ENCODE measurements at regions not wholly inside any gene's neighbourhood (a gene's known extent, or its start where the extent isn't known, plus 50 kb on each side); places are given as distances from the start of the nearest gene placed in this dataset.
"Not testable (repeated sequence)": the region's sequence is repeated elsewhere in the genome, so short reads cannot be mapped to it uniquely, and the experiment has no call there.

- DNase-seq: no peak
Observed at GRCh38 chr3:70471464-70472342, 159.3 kb upstream of the MDFIC2 start.

GRCh38 chr3:70466096-70466495, 153.7 kb upstream of the MDFIC2 start:
- no peak for DNase-seq

- no peak for DNase-seq
Observed at GRCh38 chr3:70464876-70465275, 152.4 kb upstream of the MDFIC2 start.

GRCh38 chr3:70464465-70464864, 152.0 kb upstream of the MDFIC2 start:
- no peak for DNase-seq

GRCh38 chr3:70450220-70450619, 137.8 kb upstream of the MDFIC2 start:
- DNase-seq: not testable (repeated sequence)

- DNase-seq: not testable (repeated sequence)
Observed at GRCh38 chr3:70435422-70435821, 123.0 kb upstream of the MDFIC2 start.

GRCh38 chr3:70433091-70433490, 120.7 kb upstream of the MDFIC2 start:
- DNase-seq: no peak

- no peak for DNase-seq
Observed at GRCh38 chr3:70431911-70432310, 119.5 kb upstream of the MDFIC2 start.

GRCh38 chr3:70426071-70426470, 113.6 kb upstream of the MDFIC2 start:
- DNase-seq: no peak

GRCh38 chr3:70421506-70421905, 109.1 kb upstream of the MDFIC2 start:
- DNase-seq: no peak

GRCh38 chr3:70409018-70409417, 96.6 kb upstream of the MDFIC2 start:
- DNase-seq: no peak

- no peak for DNase-seq
Observed at GRCh38 chr3:70400194-70400593, 87.8 kb upstream of the MDFIC2 start.

- peak; percentile 27 for DNase-seq
Observed at GRCh38 chr3:70393881-70394612, 81.6 kb upstream of the MDFIC2 start.

- no peak for DNase-seq
Observed at GRCh38 chr3:70392227-70392626, 79.8 kb upstream of the MDFIC2 start.

GRCh38 chr3:70387889-70388288, 75.5 kb upstream of the MDFIC2 start:
- DNase-seq: no peak

- no peak for DNase-seq
Observed at GRCh38 chr3:70386846-70387245, 74.4 kb upstream of the MDFIC2 start.

GRCh38 chr3:70386043-70386442, 73.6 kb upstream of the MDFIC2 start:
- no peak for DNase-seq

- DNase-seq: no peak
Observed at GRCh38 chr3:70383360-70383831, 71.0 kb upstream of the MDFIC2 start.

GRCh38 chr3:70374179-70374578, 61.7 kb upstream of the MDFIC2 start:
- no peak for DNase-seq
